ENCODE measurements at regions not wholly inside any gene's neighbourhood (a gene's known extent, or its start where the extent isn't known, plus 50 kb on each side); places are given as distances from the start of the nearest gene placed in this dataset.

GRCh38 chr12:29086325-29087271 lies 62.5 kb upstream of the FAR2 start:
- no peaks in the 10 kb centered on the region for H3K36me3 ChIP-seq (ENCODE audit: control insufficient read depth in 5 of 5, insufficient read depth in 5 of 5, low read length in 5 of 5)
- no peak overlapping the region for H3K27ac ChIP-seq (ENCODE audit: low read depth, low read length)
- no peaks in the 10 kb centered on the region for H3K9me3 ChIP-seq (ENCODE audit: control insufficient read depth in 5 of 5, low read length in 5 of 5)
- H3K4me3 ChIP-seq (ENCODE audit: low read depth in 1 of 5, low read length in 5 of 5) = no peak overlapping the region
- H3K4me1 ChIP-seq (ENCODE audit: control insufficient read depth in 5 of 5, insufficient read depth in 5 of 5, low read length in 5 of 5) = peaks cover 0 to 4% (median 0%) of the 10 kb centered on the region in 5 donors
- H3K9ac ChIP-seq (ENCODE audit: low read length in 5 of 5) = no peak overlapping the region
- H3K27me3 ChIP-seq (ENCODE audit: control insufficient read depth in 5 of 5, insufficient read depth in 4 of 5, low read length in 5 of 5) = no peaks in the 10 kb centered on the region

GRCh38 chr12:29088611-29089219 lies 60.4 kb upstream of the FAR2 start:
- H3K9me3 ChIP-seq (ENCODE audit: control insufficient read depth in 5 of 5, low read length in 5 of 5) = peaks cover 0 to 3% (median 2%) of the 10 kb centered on the region in 5 donors
- no peaks in the 10 kb centered on the region for H3K27me3 ChIP-seq (ENCODE audit: control insufficient read depth in 5 of 5, insufficient read depth in 4 of 5, low read length in 5 of 5)
- no peak overlapping the region for H3K9ac ChIP-seq (ENCODE audit: low read length in 5 of 5)
- no peak overlapping the region for H3K27ac ChIP-seq (ENCODE audit: low read depth, low read length)
- H3K4me1 ChIP-seq (ENCODE audit: control insufficient read depth in 5 of 5, insufficient read depth in 5 of 5, low read length in 5 of 5) = no peaks in the 10 kb centered on the region
- no peak overlapping the region for H3K4me3 ChIP-seq (ENCODE audit: low read depth in 1 of 5, low read length in 5 of 5)
- H3K36me3 ChIP-seq (ENCODE audit: control insufficient read depth in 5 of 5, insufficient read depth in 5 of 5, low read length in 5 of 5) = no peaks in the 10 kb centered on the region
